ENCODE measurements at regions not wholly inside any gene's neighbourhood (a gene's known extent, or its start where the extent isn't known, plus 50 kb on each side); places are given as distances from the start of the nearest gene placed in this dataset.

GRCh38 chr10:120701381-120701780, 149.8 kb upstream of the WDR11 start:
- Mint-ChIP-seq H3K27me3 (ENCODE audit: low read depth) (peaks cover 5% of the 10 kb centered on the region), H3K27ac (no peak overlapping the region), H3K9me3 (peaks cover 16 to 24% of the 10 kb centered on the region in 2 experiments), H3K4me3 (no peak overlapping the region), H3K4me1 (no peaks in the 10 kb centered on the region), H3K36me3 (ENCODE audit: insufficient read depth in 1 of 3, low read depth in 3 of 3) (peaks cover 2 to 21% (median 7%) of the 10 kb centered on the region in 3 experiments; a peak in 5 of 7 replicates)
- Histone ChIP-seq H3T11ph (ENCODE audit: low read length) (no peak overlapping the region), H3K23ac (ENCODE audit: insufficient read length, low read depth, low read length) (no peak overlapping the region), H4K91ac (ENCODE audit: insufficient read length, low read depth, low read length) (no peak overlapping the region), H3K23me2 (ENCODE audit: insufficient read length, low read depth, low read length, poor library complexity, severe bottlenecking) (no peaks in the 10 kb centered on the region), H3K14ac (ENCODE audit: insufficient read depth, low read length) (no peak overlapping the region), H2BK15ac (ENCODE audit: low read depth, low read length) (no peak overlapping the region), H3K79me2 (ENCODE audit: insufficient read depth, low read length) (no peaks in the 10 kb centered on the region), H3K27ac (ENCODE audit: insufficient read length, low read depth, low read length) (no peak overlapping the region), H2AK5ac (ENCODE audit: insufficient read length, low read length) (no peak overlapping the region), H3K9me3 (ENCODE audit: control insufficient read depth, low read depth, low read length) (no peaks in the 10 kb centered on the region), H2AFZ (ENCODE audit: low read length) (no peak overlapping the region), H2BK5ac (ENCODE audit: insufficient read length, low read length) (no peak overlapping the region), H3K4me1 (ENCODE audit: insufficient read depth, low read length) (no peaks in the 10 kb centered on the region), H3K4ac (ENCODE audit: low read depth, low read length) (no peak overlapping the region), H3K9ac (ENCODE audit: extremely low read depth, insufficient read length, low read length) (no peak overlapping the region), H3K79me1 (ENCODE audit: insufficient read depth, low read depth, low read length, poor library complexity, severe bottlenecking) (no peaks in the 10 kb centered on the region), H4K8ac (replicated peaks; ENCODE audit: insufficient read length, low read depth, low read length) (no peak overlapping the region), H3K27me3 (ENCODE audit: insufficient read depth, low read length) (no peaks in the 10 kb centered on the region), H3K18ac (ENCODE audit: insufficient read length, low read depth, low read length) (no peak overlapping the region), H2BK20ac (ENCODE audit: low read depth, low read length, poor library complexity, severe bottlenecking) (no peak overlapping the region), H4K20me1 (ENCODE audit: control insufficient read depth, insufficient read depth, insufficient read length) (no peaks in the 10 kb centered on the region), H2BK120ac (ENCODE audit: low read depth, low read length, poor library complexity, severe bottlenecking) (no peak overlapping the region), H2BK12ac (ENCODE audit: insufficient read length, low read depth, low read length) (no peak overlapping the region), H3K56ac (ENCODE audit: insufficient read length, low read depth, low read length) (no peak overlapping the region), H4K5ac (ENCODE audit: insufficient read length, low read depth, low read length) (no peak overlapping the region), H3K4me2 (ENCODE audit: insufficient read depth, insufficient read length, low read length) (no peak overlapping the region)
- no CpG with 5 or more reads among the region's 2 CpGs for WGBS (ENCODE audit: extremely low coverage, insufficient read length, low lambda C conversion rate)
- no peak for DNase-seq
- TF ChIP-seq CTCF (conservative IDR thresholded peaks at IDR 0.05): no peak

Measured in H9 (cell line).